Thyroid gland (tissue), 4 donors: ENCODE measurements at regions not wholly inside any gene's neighbourhood (a gene's known extent, or its start where the extent isn't known, plus 50 kb on each side); places are given as distances from the start of the nearest gene placed in this dataset.

ENCODE experiments used
- POLR2A ChIP-seq, 2 donors: fragments of 450-650 bp; IDR thresholded peaks; one replicate each; pipeline ENCODE4 v1.6.1; 2017; ENCODE audit warnings: antibody characterized with exemption in 2 of 2, mild to moderate bottlenecking in 2 of 2, moderate library complexity in 1 of 2
- TF ChIP-seq, protein P1 (sequence below), 6 experiments: fragments of 200-600 bp in 3 of 6; fragments of 450-650 bp in 3 of 6; sonication (generic) in 3 of 6; IDR thresholded peaks; one replicate each; pipeline ENCODE4 v1.5.1; 2016 to 2019; ENCODE audit warnings: antibody characterized with exemption in 6 of 6, mild to moderate bottlenecking in 2 of 6, inconsistent platforms in 1 of 6, moderate library complexity in 1 of 6

DNA sequence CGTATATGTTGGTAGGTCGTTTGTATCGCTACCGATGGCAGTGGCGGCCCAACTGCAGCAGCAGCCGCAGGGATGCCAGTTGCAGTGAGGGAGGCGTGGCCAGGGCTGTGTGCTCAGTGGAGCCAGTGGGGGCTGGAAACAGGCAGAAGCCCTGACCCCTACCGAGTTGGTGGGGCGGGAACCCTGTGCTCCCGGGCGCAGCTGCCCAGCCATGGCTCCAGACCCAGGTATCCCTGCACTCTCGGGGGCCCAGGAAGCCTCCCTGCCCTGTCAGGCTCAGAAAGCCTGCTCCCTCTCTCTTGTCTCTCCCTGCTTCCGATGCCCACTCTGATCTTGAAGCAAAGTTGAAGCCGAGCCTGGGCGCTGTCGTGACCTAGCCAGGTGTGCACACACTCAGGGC, 78.6 kb upstream of the ITGB1 start:
- TF ChIP-seq POLR2A (IDR thresholded peaks at IDR 0.05): no peak
- TF ChIP-seq, protein P1, sequence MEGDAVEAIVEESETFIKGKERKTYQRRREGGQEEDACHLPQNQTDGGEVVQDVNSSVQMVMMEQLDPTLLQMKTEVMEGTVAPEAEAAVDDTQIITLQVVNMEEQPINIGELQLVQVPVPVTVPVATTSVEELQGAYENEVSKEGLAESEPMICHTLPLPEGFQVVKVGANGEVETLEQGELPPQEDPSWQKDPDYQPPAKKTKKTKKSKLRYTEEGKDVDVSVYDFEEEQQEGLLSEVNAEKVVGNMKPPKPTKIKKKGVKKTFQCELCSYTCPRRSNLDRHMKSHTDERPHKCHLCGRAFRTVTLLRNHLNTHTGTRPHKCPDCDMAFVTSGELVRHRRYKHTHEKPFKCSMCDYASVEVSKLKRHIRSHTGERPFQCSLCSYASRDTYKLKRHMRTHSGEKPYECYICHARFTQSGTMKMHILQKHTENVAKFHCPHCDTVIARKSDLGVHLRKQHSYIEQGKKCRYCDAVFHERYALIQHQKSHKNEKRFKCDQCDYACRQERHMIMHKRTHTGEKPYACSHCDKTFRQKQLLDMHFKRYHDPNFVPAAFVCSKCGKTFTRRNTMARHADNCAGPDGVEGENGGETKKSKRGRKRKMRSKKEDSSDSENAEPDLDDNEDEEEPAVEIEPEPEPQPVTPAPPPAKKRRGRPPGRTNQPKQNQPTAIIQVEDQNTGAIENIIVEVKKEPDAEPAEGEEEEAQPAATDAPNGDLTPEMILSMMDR (IDR thresholded peaks at IDR 0.05): no peak
